ENCODE measurements at regions not wholly inside any gene's neighbourhood (a gene's known extent, or its start where the extent isn't known, plus 50 kb on each side); places are given as distances from the start of the nearest gene placed in this dataset.

DNA sequence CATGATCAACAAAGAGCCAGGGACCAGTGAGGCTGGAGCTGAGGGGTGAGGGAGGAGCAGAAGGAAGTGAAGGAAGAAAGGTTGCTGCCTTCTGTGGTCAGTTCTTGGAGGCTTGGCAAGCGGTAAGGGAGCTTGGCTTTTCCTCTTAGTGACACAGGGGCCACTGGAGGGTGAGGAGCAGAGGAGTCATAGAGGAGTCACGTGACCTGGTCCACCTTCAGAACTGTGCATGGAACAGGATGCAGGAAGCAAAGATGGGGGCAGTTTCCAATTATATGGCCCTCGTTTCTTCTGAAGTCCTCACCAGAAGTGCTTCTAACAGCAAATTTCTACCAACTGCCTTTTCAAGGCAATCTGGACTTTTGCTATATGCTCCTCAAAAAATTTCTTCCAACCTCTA lies 326.9 kb upstream of the SMIM21 start:
- H3K4me3 ChIP-seq (replicated peaks in 1 of 2; ENCODE audit: low read depth in 2 of 2, low read length in 2 of 2), result no peak overlapping the region
- no peak for DNase-seq (ENCODE audit: low read depth in 2 of 2)
- TF ChIP-seq, protein P1, sequence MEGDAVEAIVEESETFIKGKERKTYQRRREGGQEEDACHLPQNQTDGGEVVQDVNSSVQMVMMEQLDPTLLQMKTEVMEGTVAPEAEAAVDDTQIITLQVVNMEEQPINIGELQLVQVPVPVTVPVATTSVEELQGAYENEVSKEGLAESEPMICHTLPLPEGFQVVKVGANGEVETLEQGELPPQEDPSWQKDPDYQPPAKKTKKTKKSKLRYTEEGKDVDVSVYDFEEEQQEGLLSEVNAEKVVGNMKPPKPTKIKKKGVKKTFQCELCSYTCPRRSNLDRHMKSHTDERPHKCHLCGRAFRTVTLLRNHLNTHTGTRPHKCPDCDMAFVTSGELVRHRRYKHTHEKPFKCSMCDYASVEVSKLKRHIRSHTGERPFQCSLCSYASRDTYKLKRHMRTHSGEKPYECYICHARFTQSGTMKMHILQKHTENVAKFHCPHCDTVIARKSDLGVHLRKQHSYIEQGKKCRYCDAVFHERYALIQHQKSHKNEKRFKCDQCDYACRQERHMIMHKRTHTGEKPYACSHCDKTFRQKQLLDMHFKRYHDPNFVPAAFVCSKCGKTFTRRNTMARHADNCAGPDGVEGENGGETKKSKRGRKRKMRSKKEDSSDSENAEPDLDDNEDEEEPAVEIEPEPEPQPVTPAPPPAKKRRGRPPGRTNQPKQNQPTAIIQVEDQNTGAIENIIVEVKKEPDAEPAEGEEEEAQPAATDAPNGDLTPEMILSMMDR (IDR thresholded peaks at IDR 0.05; ENCODE audit: low read depth, low read length), result no peak

DNA sequence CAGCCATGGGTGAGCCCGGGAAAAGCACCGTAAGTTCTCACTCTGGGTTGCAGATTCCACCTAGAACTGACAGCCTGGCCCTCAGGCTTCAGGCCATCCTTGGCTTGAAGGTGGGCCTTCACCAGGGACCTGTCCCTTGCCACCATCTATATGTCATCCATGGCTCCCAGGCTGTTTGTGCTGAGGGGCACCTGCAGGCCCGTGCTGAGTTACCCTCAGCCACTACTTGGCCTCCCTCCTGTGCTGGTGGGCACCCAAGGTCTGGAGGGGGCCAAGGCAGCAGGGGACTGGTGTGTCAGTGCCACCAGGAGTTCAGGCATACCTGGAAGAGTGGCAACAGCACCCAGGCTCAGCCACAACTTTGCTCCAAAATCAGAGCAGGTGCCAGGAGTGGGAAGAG lies 326.2 kb upstream of the SMIM21 start:
- DNase-seq (ENCODE audit: low read depth in 2 of 2), result no peak
- no peak overlapping the region for H3K4me3 ChIP-seq (replicated peaks in 1 of 2; ENCODE audit: low read depth in 2 of 2, low read length in 2 of 2)
- TF ChIP-seq, protein P1 (IDR thresholded peaks at IDR 0.05; ENCODE audit: low read depth, low read length), result no peak

DNA sequence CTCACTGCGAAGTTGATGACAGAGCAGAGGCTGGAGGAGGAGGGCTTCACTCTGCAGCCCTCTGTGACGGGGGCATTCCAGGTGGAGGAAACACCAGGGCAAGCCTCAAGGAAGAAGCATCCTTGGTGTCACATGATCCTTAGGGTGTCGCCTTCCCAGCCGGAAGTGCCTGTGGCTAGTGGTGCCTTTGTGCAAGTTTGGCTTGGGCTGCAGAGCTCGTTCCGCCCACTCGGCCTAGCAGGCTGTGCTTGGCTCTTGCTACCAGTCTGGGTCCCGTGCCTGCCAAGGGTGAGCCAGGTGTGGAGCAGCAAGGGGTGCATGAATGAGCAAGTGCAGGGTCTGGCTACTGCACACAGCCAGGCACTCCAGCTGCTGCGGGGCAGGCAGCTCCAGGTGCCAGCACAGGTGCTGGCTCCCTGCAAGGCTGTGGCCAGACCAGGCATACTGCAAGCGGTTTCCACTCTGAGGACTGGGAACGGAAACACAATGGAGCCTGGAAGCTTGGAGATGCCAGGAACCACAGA lies 325.3 kb upstream of the SMIM21 start:
- TF ChIP-seq, protein P1 (IDR thresholded peaks at IDR 0.05; ENCODE audit: low read depth, low read length), result no peak
- DNase-seq (ENCODE audit: low read depth in 2 of 2), result no peak
- no peak overlapping the region for H3K4me3 ChIP-seq (replicated peaks in 1 of 2; ENCODE audit: low read depth in 2 of 2, low read length in 2 of 2)

DNA sequence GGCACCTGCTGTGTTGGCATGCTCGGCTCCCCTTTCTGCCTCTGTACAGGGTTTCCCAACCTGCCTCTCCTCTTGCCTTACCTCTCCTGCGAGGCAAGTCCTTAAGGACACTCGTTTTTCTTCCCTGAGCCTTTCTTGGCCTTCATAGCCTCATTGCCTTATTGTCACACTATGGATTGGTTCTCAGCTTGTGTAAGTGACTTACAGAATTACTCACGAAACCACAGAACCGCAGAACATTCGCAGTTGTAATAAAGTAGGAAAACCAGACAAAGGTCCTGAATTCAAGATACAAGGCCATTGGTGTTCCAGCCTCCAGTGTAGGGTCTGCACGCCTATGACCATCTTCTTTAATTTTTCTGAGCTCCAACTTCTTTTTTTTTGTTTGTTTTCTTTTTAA lies 317.6 kb upstream of the SMIM21 start:
- TF ChIP-seq, protein P1 (IDR thresholded peaks at IDR 0.05; ENCODE audit: low read depth, low read length), result no peak
- H3K4me3 ChIP-seq (replicated peaks in 1 of 2; ENCODE audit: low read depth in 2 of 2, low read length in 2 of 2), result no peak overlapping the region
- DNase-seq (ENCODE audit: low read depth in 2 of 2), result no peak

DNA sequence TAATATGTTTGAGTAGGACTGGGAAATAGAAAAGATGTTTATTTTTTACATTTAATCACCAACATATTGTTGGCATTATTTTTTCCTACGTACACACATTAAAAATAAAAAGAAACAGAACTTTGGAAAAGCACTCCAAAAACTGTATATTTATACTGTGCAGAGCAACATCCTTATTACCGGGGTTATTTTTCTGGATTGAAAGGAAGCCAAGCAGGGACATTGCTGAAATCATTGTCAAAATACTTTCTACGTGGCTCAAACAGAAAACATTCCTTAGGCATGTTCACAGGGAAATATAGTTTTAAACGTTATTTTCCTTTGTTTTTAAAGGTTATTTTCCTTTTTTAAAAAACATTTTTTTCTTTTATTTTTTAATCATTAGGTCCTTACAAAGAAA lies 315.0 kb upstream of the SMIM21 start:
- H3K4me3 ChIP-seq (replicated peaks in 1 of 2; ENCODE audit: low read depth in 2 of 2, low read length in 2 of 2), result no peak overlapping the region
- TF ChIP-seq, protein P1 (IDR thresholded peaks at IDR 0.05; ENCODE audit: low read depth, low read length), result no peak
- DNase-seq (ENCODE audit: low read depth in 2 of 2), result no peak

DNA sequence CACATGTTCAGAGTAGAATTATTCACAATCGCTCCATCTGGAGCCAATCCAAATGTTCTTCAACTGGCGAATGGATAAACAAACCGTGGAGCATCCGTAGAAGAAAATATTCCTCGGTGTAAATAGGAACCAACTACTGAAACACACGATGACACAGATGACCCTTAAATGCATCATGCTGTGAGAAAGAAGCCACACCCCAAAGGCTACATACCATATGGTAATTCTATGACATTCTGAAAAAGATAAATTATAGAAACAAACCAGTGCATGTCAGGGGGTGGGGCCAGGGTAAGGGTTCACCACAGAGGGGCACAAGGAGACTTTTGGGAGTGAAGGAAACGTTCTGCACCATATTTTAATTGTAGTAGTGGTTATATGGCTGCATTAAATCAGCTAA lies 312.2 kb upstream of the SMIM21 start:
- no peak overlapping the region for H3K4me3 ChIP-seq (replicated peaks in 1 of 2; ENCODE audit: low read depth in 2 of 2, low read length in 2 of 2)
- TF ChIP-seq, protein P1 (IDR thresholded peaks at IDR 0.05; ENCODE audit: low read depth, low read length), result no peak
- DNase-seq (ENCODE audit: low read depth in 2 of 2), result no peak

DNA sequence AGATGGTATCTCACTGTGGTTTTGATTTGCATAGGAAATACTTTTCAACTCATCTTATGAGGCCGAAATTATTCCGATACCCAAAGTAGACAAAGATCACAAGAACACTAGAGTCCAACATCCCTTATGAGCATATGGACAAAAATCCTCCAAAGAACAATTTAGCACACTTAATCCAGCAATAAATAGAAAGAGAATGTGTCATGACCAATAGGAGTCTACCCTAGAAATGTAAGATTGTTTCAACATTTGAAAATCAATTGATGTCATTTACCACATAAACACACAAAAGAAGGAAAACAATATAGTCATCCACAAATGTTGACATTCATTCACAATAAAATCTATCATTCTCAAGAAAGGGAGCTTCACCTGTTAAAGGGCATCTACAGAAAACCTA lies 307.8 kb upstream of the SMIM21 start:
- no peak for DNase-seq (ENCODE audit: low read depth in 2 of 2)
- TF ChIP-seq, protein P1 (IDR thresholded peaks at IDR 0.05; ENCODE audit: low read depth, low read length), result no peak
- no peak overlapping the region for H3K4me3 ChIP-seq (replicated peaks in 1 of 2; ENCODE audit: low read depth in 2 of 2, low read length in 2 of 2)
